SH-SY5Y (cell line): ENCODE measurements at regions not wholly inside any gene's neighbourhood (a gene's known extent, or its start where the extent isn't known, plus 50 kb on each side); places are given as distances from the start of the nearest gene placed in this dataset.

Experiments used
- GATA2 ChIP-seq: IDR thresholded peaks from 2 replicates; pipeline ENCODE4 v1.6.1; 2011; ENCODE audit warnings: mild to moderate bottlenecking, low read depth, low read length
- GATA3 ChIP-seq: IDR thresholded peaks from 2 replicates; pipeline ENCODE4 v1.6.1; 2011; ENCODE audit warnings: low read depth, mild to moderate bottlenecking, low read length, moderate library complexity

- no peak for TF ChIP-seq GATA3
- no peak for TF ChIP-seq GATA2
Measured at GRCh38 chr1:43038232-43038935, 79.7 kb upstream of the SLC2A1 start.

- TF ChIP-seq GATA3 (no peak), GATA2 (no peak)
Measured at GRCh38 chr1:43037466-43037865, 78.8 kb upstream of the SLC2A1 start.

- TF ChIP-seq GATA3 (no peak), GATA2 (no peak)
Measured at GRCh38 chr1:43036932-43037331, 78.3 kb upstream of the SLC2A1 start.

GRCh38 chr1:43035821-43036741 lies 77.4 kb upstream of the SLC2A1 start:
- TF ChIP-seq GATA2: no peak
- TF ChIP-seq GATA3: no peak

GRCh38 chr1:43034778-43035177 lies 76.1 kb upstream of the SLC2A1 start:
- TF ChIP-seq GATA2: no peak
- TF ChIP-seq GATA3: no peak

- TF ChIP-seq GATA3 (no peak), GATA2 (no peak)
Measured at GRCh38 chr1:43034195-43034658, 75.6 kb upstream of the SLC2A1 start.

- no peak for TF ChIP-seq GATA2
- no peak for TF ChIP-seq GATA3
Measured at GRCh38 chr1:43031316-43032203, 72.9 kb upstream of the SLC2A1 start.

GRCh38 chr1:43024905-43025304 lies 66.2 kb upstream of the SLC2A1 start:
- TF ChIP-seq GATA3 (no peak), GATA2 (no peak)

- TF ChIP-seq GATA3 (no peak), GATA2 (no peak)
Measured at GRCh38 chr1:43021547-43022474, 63.1 kb upstream of the SLC2A1 start.

GRCh38 chr1:43019226-43019625 lies 60.6 kb upstream of the SLC2A1 start:
- TF ChIP-seq GATA2: no peak
- TF ChIP-seq GATA3: no peak

GRCh38 chr1:43018121-43018520 lies 59.5 kb upstream of the SLC2A1 start:
- TF ChIP-seq GATA2: no peak

GRCh38 chr1:43015269-43015668 lies 56.6 kb upstream of the SLC2A1 start:
- TF ChIP-seq GATA3 (no peak), GATA2 (no peak)

- TF ChIP-seq GATA3 (no peak), GATA2 (no peak)
Measured at GRCh38 chr1:43011020-43011419, 52.4 kb upstream of the SLC2A1 start.

GRCh38 chr1:43009274-43009673 lies 50.6 kb upstream of the SLC2A1 start:
- TF ChIP-seq GATA3: no peak
- no peak for TF ChIP-seq GATA2
